ENCODE measurements at regions not wholly inside any gene's neighbourhood (a gene's known extent, or its start where the extent isn't known, plus 50 kb on each side); places are given as distances from the start of the nearest gene placed in this dataset.
"Not testable (repeated sequence)": the region's sequence is repeated elsewhere in the genome, so short reads cannot be mapped to it uniquely, and the experiment has no call there.

DNA sequence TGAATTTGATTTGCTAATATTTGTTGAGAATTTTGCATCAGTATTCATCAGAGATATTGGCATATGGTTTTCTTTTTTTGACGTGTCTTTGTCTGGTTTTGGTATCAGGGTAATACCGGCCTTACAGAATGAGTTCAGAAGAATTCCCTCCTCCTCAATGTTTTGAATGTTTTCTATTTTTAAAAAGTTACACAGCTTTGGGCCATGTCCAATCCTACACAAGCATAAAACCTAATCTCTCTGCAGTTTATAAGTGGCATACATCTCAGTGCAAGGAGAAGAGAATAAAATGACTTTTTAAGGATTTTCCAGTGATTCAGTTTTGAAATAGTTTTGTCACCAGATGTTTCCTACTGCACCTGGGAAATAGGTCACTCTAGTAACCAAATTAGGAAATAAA is 185.5 kb downstream of the COL12A1 start:
- Histone ChIP-seq H3K27me3 (no peaks in the 10 kb centered on the region), H3K36me3 (no peaks in the 10 kb centered on the region), H3K27ac (no peak overlapping the region), H3K9me3 (no peaks in the 10 kb centered on the region), H3K4me1 (no peaks in the 10 kb centered on the region), H3K4me3 (no peak overlapping the region)
- TF ChIP-seq, protein P1, sequence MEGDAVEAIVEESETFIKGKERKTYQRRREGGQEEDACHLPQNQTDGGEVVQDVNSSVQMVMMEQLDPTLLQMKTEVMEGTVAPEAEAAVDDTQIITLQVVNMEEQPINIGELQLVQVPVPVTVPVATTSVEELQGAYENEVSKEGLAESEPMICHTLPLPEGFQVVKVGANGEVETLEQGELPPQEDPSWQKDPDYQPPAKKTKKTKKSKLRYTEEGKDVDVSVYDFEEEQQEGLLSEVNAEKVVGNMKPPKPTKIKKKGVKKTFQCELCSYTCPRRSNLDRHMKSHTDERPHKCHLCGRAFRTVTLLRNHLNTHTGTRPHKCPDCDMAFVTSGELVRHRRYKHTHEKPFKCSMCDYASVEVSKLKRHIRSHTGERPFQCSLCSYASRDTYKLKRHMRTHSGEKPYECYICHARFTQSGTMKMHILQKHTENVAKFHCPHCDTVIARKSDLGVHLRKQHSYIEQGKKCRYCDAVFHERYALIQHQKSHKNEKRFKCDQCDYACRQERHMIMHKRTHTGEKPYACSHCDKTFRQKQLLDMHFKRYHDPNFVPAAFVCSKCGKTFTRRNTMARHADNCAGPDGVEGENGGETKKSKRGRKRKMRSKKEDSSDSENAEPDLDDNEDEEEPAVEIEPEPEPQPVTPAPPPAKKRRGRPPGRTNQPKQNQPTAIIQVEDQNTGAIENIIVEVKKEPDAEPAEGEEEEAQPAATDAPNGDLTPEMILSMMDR (IDR thresholded peaks at IDR 0.05) = no peak
- no peak for DNase-seq (ENCODE audit: low spot score)

DNA sequence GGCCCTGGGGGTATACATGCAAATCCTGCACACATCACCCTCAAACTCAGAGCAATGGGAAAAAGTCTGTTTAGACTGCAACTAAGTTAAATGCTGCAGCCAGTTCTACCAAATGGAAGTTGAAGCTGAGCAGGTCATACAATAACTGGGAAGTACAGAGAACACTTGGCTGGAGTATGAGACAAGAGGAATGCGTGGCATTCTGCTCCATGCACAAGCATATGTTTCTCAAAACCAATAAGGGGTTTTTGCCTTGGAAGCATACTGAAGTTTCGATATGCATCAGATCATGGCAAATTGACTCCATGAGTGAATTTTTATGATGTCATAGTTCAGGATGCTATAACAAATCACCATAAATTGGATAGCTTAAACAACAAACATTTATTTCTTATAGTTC is 193.8 kb downstream of the COL12A1 start:
- Histone ChIP-seq H3K27me3 (no peaks in the 10 kb centered on the region), H3K27ac (no peak overlapping the region), H3K9me3 (no peaks in the 10 kb centered on the region), H3K36me3 (no peaks in the 10 kb centered on the region), H3K4me3 (no peak overlapping the region), H3K4me1 (no peaks in the 10 kb centered on the region)
- DNase-seq (ENCODE audit: low spot score) = no peak
- TF ChIP-seq, protein P1 (IDR thresholded peaks at IDR 0.05) = no peak

DNA sequence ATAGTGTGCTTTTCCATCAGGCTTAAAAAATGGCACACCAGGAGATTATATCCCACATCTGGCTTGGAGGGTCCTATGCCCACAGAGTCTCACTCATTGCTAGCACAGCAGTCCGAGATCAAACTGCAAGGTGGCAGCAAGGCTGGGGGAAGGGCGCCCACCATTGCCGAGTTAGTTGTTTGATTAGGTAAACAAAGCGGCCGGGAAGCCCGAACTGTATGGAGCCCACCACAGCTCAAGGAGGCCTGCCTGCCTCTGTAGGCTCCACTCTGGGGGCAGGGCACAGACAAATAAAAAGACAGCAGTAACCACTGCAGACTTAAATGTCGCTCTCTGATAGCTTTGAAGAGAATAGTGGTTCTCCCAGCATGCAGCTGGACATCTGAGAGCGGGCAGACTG is 201.9 kb downstream of the COL12A1 start:
- H3K27me3 ChIP-seq; H3K9me3 ChIP-seq; H3K4me1 ChIP-seq; H3K27ac ChIP-seq; H3K4me3 ChIP-seq; H3K36me3 ChIP-seq; DNase-seq (ENCODE audit: low spot score): not testable (repeated sequence)

DNA sequence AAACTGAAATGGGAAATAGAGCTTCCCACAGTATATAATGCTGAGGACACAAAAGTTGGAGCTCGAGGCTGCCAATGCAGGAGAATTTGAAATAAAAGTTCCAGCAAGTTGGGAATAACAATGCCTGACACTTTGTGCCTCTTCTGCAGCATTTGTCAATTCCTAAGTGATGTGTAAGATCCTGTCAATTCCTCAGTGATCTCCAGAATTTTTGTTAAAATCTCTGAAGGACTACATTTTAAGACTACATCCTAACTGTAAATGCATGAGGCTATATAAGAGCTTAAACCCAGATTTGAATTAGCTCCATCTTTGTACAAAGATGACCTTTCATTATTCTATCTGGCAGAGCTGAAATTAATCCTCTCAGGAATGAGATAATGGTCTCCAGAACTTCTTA is 208.2 kb downstream of the COL12A1 start:
- H3K4me3 ChIP-seq = no peak overlapping the region
- H3K36me3 ChIP-seq = no peaks in the 10 kb centered on the region
- no peaks in the 10 kb centered on the region for H3K4me1 ChIP-seq
- H3K27me3 ChIP-seq = no peaks in the 10 kb centered on the region
- H3K9me3 ChIP-seq = no peaks in the 10 kb centered on the region
- DNase-seq (ENCODE audit: low spot score) = no peak
- H3K27ac ChIP-seq = no peak overlapping the region
- TF ChIP-seq, protein P1 (IDR thresholded peaks at IDR 0.05) = no peak

DNA sequence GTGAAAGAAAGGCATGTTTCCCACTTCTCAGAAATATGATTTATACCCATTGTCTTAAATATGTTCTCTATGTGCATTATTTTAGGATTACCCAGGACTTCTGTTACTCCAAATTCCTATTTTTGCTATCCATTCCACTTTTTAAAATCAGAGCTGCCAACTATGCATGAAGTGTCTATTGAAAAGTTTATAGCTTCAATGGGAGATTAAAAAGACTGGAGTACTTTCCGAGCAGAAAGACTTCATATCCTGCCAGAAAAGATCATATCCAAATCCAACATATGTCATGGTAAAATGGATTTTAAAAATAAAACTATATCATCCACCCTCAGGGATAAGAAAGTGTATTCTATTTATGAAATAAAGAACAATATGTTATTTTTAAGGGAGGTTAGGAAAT is 212.7 kb downstream of the COL12A1 start:
- H3K36me3 ChIP-seq = no peaks in the 10 kb centered on the region
- H3K27ac ChIP-seq = no peak overlapping the region
- no peaks in the 10 kb centered on the region for H3K9me3 ChIP-seq
- TF ChIP-seq, protein P1 (IDR thresholded peaks at IDR 0.05) = no peak
- no peaks in the 10 kb centered on the region for H3K27me3 ChIP-seq
- DNase-seq (ENCODE audit: low spot score) = no peak
- H3K4me3 ChIP-seq = no peak overlapping the region
- no peaks in the 10 kb centered on the region for H3K4me1 ChIP-seq

DNA sequence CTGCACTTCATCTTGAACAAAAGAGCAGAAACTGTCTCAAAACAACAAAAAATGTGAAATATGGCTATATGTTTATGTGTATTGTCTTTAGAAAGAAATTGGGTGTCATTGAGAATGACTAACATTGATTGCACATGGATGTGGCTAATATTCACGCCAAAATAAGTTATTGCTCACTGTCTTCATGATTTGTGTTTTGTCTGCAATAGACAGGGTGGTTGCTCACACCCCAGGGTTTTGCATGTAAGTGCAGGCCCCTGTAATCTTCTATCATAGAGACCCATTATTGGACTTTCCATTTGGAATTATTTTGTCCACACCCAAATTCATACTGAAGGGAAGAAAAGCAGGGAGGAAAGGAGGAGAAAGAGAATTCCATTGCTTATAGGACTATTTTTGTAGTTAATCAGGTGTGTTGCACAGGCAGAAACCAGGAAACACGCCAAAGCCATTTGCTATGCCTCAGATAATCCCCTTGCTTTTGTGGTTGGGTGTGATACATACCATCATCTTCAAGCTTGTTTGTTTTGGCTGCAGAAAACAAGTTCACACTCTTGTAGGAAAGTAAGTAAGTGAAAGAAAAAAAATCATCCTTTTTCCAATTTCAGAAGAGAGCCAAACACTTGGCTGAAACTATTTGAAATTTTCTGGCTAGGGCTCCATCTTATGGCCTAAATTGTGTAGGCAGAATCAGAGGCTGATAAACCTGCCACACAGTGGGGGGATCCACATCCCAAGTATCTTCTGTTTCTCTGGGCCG is 214.1 kb downstream of the COL12A1 start:
- TF ChIP-seq, protein P1 (IDR thresholded peaks at IDR 0.05) = no peak

More for the DNA sequence above, 214.1 kb downstream of the COL12A1 start:
- no peak for DNase-seq (ENCODE audit: low spot score)
- Histone ChIP-seq H3K4me3 (no peak overlapping the region), H3K9me3 (peaks cover 1 to 8% of the 10 kb centered on the region in 2 donors), H3K4me1 (no peaks in the 10 kb centered on the region), H3K36me3 (no peaks in the 10 kb centered on the region), H3K27ac (no peak overlapping the region), H3K27me3 (no peaks in the 10 kb centered on the region)
